ENCODE measurements at regions not wholly inside any gene's neighbourhood (a gene's known extent, or its start where the extent isn't known, plus 50 kb on each side); places are given as distances from the start of the nearest gene placed in this dataset.

- Histone ChIP-seq H3K4me1 (ENCODE audit: insufficient read depth) (no peaks in the 10 kb centered on the region), H3K9me3 (ENCODE audit: low read depth) (no peaks in the 10 kb centered on the region), H3K4me3 (no peak overlapping the region), H3K79me2 (no peaks in the 10 kb centered on the region), H3K9me2 (replicated peaks; ENCODE audit: insufficient read depth) (no peaks in the 10 kb centered on the region), H3K4me2 (no peak overlapping the region), H3K27me3 (no peaks in the 10 kb centered on the region), H4K20me1 (ENCODE audit: insufficient read depth, poor library complexity, severe bottlenecking) (no peaks in the 10 kb centered on the region), H2AFZ (no peak overlapping the region), H3K36me3 (replicated peaks; ENCODE audit: insufficient read depth, low read depth) (no peaks in the 10 kb centered on the region), H3K27ac (no peak overlapping the region)
- WGBS (ENCODE audit: low lambda C conversion rate, missing lambda C conversion rate): 97% methylated on average over 1 of the region's 1 CpG
- no peak for DNase-seq (ENCODE audit: low spot score)
- TF ChIP-seq EZH2phosphoT487 (IDR thresholded peaks at IDR 0.05; ENCODE audit: low read depth, severe bottlenecking, unreplicated experiment) (no peak), EZH2 (IDR thresholded peaks at IDR 0.05; ENCODE audit: borderline replicate concordance) (no peak), CTCF (IDR thresholded peaks at IDR 0.05; ENCODE audit: poor library complexity) (no peak)
These were observed 1004.0 kb downstream of the KCNT2 start for GRCh38 chr1:195604287-195604686.

GRCh38 chr1:195597891-195598290 lies 1010.3 kb downstream of the KCNT2 start:
- H3K9me2 ChIP-seq (replicated peaks; ENCODE audit: insufficient read depth): no peaks in the 10 kb centered on the region
- no peak for TF ChIP-seq EZH2phosphoT487 (IDR thresholded peaks at IDR 0.05; ENCODE audit: low read depth, severe bottlenecking, unreplicated experiment)
- TF ChIP-seq EZH2 (IDR thresholded peaks at IDR 0.05; ENCODE audit: borderline replicate concordance): no peak
- no peak for TF ChIP-seq CTCF (IDR thresholded peaks at IDR 0.05; ENCODE audit: poor library complexity)
- H3K27ac ChIP-seq: no peak overlapping the region
- no peaks in the 10 kb centered on the region for H3K9me3 ChIP-seq (ENCODE audit: low read depth)
- H4K20me1 ChIP-seq (ENCODE audit: insufficient read depth, poor library complexity, severe bottlenecking): no peaks in the 10 kb centered on the region
- no peak overlapping the region for H2AFZ ChIP-seq
- H3K4me1 ChIP-seq (ENCODE audit: insufficient read depth): no peaks in the 10 kb centered on the region
- no peaks in the 10 kb centered on the region for H3K27me3 ChIP-seq
- H3K4me3 ChIP-seq: no peak overlapping the region
- H3K4me2 ChIP-seq: no peak overlapping the region
- H3K36me3 ChIP-seq (replicated peaks; ENCODE audit: insufficient read depth, low read depth): no peaks in the 10 kb centered on the region
- DNase-seq (ENCODE audit: low spot score): no peak
- no peaks in the 10 kb centered on the region for H3K79me2 ChIP-seq

DNA sequence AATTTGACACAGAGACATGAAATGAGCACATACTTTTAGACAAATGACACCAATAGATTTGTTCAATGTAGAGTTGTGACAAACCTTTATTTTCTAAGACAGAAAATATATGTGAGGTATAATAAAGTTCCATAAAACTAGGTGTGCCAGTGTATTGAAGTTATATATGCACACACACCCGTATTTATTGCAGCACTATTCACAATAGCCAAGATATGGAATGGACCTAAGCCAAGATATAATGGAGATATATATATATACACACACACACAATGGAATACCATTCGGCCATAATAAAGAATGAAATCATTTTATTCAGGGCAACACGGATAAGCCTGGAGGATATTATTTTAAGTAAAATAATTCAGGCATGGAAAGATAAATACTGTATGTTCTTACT lies 1013.5 kb downstream of the KCNT2 start:
- DNase-seq (ENCODE audit: low spot score): no peak
- Histone ChIP-seq H2AFZ (no peak overlapping the region), H3K79me2 (no peaks in the 10 kb centered on the region), H3K9me3 (ENCODE audit: low read depth) (no peaks in the 10 kb centered on the region), H3K4me1 (ENCODE audit: insufficient read depth) (no peaks in the 10 kb centered on the region), H4K20me1 (ENCODE audit: insufficient read depth, poor library complexity, severe bottlenecking) (no peaks in the 10 kb centered on the region), H3K27me3 (no peaks in the 10 kb centered on the region), H3K27ac (no peak overlapping the region), H3K9me2 (replicated peaks; ENCODE audit: insufficient read depth) (no peaks in the 10 kb centered on the region), H3K36me3 (replicated peaks; ENCODE audit: insufficient read depth, low read depth) (no peaks in the 10 kb centered on the region), H3K4me2 (no peak overlapping the region), H3K4me3 (no peak overlapping the region)
- TF ChIP-seq EZH2phosphoT487 (IDR thresholded peaks at IDR 0.05; ENCODE audit: low read depth, severe bottlenecking, unreplicated experiment) (no peak), EZH2 (IDR thresholded peaks at IDR 0.05; ENCODE audit: borderline replicate concordance) (no peak), CTCF (IDR thresholded peaks at IDR 0.05; ENCODE audit: poor library complexity) (no peak)
- 94% methylated on average over 3 of the region's 3 CpGs for WGBS (ENCODE audit: low lambda C conversion rate, missing lambda C conversion rate)

- 94% methylated on average over 2 of the region's 2 CpGs for WGBS (ENCODE audit: low lambda C conversion rate, missing lambda C conversion rate)
- Histone ChIP-seq H3K27me3 (no peaks in the 10 kb centered on the region), H3K36me3 (replicated peaks; ENCODE audit: insufficient read depth, low read depth) (no peaks in the 10 kb centered on the region), H4K20me1 (ENCODE audit: insufficient read depth, poor library complexity, severe bottlenecking) (no peaks in the 10 kb centered on the region), H3K9me2 (replicated peaks; ENCODE audit: insufficient read depth) (no peaks in the 10 kb centered on the region), H3K9me3 (ENCODE audit: low read depth) (no peaks in the 10 kb centered on the region), H3K4me3 (no peak overlapping the region), H3K4me2 (no peak overlapping the region), H3K27ac (no peak overlapping the region), H2AFZ (no peak overlapping the region), H3K4me1 (ENCODE audit: insufficient read depth) (no peaks in the 10 kb centered on the region), H3K79me2 (no peaks in the 10 kb centered on the region)
- DNase-seq (ENCODE audit: low spot score): no peak
- TF ChIP-seq CTCF (IDR thresholded peaks at IDR 0.05; ENCODE audit: poor library complexity): no peak
These were observed 1013.9 kb downstream of the KCNT2 start for GRCh38 chr1:195594322-195594721.
